Adrenal gland (tissue), 9 donors: ENCODE measurements at regions not wholly inside any gene's neighbourhood (a gene's known extent, or its start where the extent isn't known, plus 50 kb on each side); places are given as distances from the start of the nearest gene placed in this dataset.

Experiments used
- DNase-seq, 7 donors: peaks; one replicate each; pipeline ENCODE4 v3.0.0-alpha.2; 2019 to 2020
- H3K27ac ChIP-seq, 5 donors: fragments of 200-600 bp; sonication (generic) in 4 of 5; 1 replicate in 3 of 5; 2 replicates in 2 of 5; pipeline versions ENCODE4 v1.5.1 to v1.8.0; 2016 to 2020; ENCODE audit warnings: mild to moderate bottlenecking in 1 of 5
- H3K27me3 ChIP-seq: fragments of 200-600 bp; 2 replicates; pipeline ENCODE4 v1.8.0; 2021
- H3K36me3 ChIP-seq, 2 donors: fragments of 200-600 bp; replicated peaks in 1 of 2; 1 replicate in 1 of 2; 2 replicates in 1 of 2; pipeline versions ENCODE4 v1.5.1 to v1.8.0; 2018 to 2022
- H3K4me1 ChIP-seq, 2 donors: fragments of 200-600 bp; replicated peaks in 1 of 2; 1 replicate in 1 of 2; 2 replicates in 1 of 2; pipeline versions ENCODE4 v1.5.1 to v1.8.0; 2018 to 2021
- H3K4me3 ChIP-seq, 4 donors: fragments of 200-600 bp; sonication (generic) in 3 of 4; one replicate each; pipeline ENCODE4 v1.5.1; 2016 to 2018
- H3K9me3 ChIP-seq, 3 donors: fragments of 200-600 bp; sonication (generic) in 1 of 3; replicated peaks in 1 of 3; 1 replicate in 2 of 3; 2 replicates in 1 of 3; pipeline versions ENCODE4 v1.5.1 to v1.8.0; 2016 to 2021
- POLR2A ChIP-seq, 2 donors: fragments of 450-650 bp; IDR thresholded peaks; one replicate each; pipeline ENCODE4 v1.6.1; 2017; ENCODE audit warnings: antibody characterized with exemption in 2 of 2, mild to moderate bottlenecking in 2 of 2, moderate library complexity in 1 of 2
- WGBS, 4 donors: extraction: QIAGEN DNeasy Blood & Tissue Kit in 2 of 4; methylation state at CpG; one replicate each; pipeline versions ENCODE4 v1.1.5 to v1.1.7; 2013 to 2017; 5-methylcytosine and 5-hydroxymethylcytosine counted together
- intact Hi-C, 2 donors: fragments of 100-400 bp; cut with DNase I; formaldehyde crosslinking; loops; one replicate each; pipeline versions ENCODE4 v1.14.1 to v1.15.0; 2022 to 2023
- TF ChIP-seq, protein P1 (sequence below), 6 experiments: fragments of 450-650 bp in 4 of 6; fragments of 200-600 bp in 2 of 6; sonication (generic) in 1 of 6; IDR thresholded peaks; 1 replicate in 5 of 6; 2 replicates in 1 of 6; pipeline versions ENCODE4 v1.5.1 to v1.8.0; 2016 to 2021; ENCODE audit warnings: antibody characterized with exemption in 6 of 6, mild to moderate bottlenecking in 2 of 6, moderate library complexity in 1 of 6
- donor health status: healthy with polysubstance abuse.
- donor health status: Bipolar disorder and iron deficiency.
- donor health status: DM: yes; HTN: yes; CAD: no.
- donor health status: DM: no; HTN: no; CAD: no.
- donor health status: DM: no; HTN: no; CAD: no.

DNA sequence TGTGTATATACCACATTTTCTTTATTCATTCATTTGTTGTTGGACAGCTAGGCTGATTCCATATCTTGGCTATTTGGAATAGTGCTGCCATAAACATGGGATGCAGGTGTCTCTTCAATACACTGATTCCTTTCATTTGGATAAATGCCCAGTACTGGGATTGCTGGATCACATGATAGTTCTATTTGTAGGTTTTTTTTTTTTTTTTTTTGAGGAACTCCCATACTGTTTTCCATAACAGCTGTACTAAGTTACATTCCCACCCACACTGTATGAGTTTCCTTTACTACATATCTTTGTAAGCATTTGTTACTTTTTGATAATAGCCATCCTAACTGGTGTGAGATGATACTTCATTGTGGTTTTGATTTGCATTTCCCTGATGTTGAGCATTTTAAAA, 437.7 kb downstream of the DIPK2A start:
- Histone ChIP-seq H3K27ac (no peak overlapping the region), H3K4me1 (no peaks in the 10 kb centered on the region), H3K9me3 (no peaks in the 10 kb centered on the region), H3K36me3 (no peaks in the 10 kb centered on the region), H3K27me3 (no peaks in the 10 kb centered on the region), H3K4me3 (no peak overlapping the region)
- DNase-seq = no peak
- TF ChIP-seq, protein P1, sequence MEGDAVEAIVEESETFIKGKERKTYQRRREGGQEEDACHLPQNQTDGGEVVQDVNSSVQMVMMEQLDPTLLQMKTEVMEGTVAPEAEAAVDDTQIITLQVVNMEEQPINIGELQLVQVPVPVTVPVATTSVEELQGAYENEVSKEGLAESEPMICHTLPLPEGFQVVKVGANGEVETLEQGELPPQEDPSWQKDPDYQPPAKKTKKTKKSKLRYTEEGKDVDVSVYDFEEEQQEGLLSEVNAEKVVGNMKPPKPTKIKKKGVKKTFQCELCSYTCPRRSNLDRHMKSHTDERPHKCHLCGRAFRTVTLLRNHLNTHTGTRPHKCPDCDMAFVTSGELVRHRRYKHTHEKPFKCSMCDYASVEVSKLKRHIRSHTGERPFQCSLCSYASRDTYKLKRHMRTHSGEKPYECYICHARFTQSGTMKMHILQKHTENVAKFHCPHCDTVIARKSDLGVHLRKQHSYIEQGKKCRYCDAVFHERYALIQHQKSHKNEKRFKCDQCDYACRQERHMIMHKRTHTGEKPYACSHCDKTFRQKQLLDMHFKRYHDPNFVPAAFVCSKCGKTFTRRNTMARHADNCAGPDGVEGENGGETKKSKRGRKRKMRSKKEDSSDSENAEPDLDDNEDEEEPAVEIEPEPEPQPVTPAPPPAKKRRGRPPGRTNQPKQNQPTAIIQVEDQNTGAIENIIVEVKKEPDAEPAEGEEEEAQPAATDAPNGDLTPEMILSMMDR (IDR thresholded peaks at IDR 0.05) = no peak
- no peak for TF ChIP-seq POLR2A (IDR thresholded peaks at IDR 0.05)
- intact Hi-C loops = no loop called here

DNA sequence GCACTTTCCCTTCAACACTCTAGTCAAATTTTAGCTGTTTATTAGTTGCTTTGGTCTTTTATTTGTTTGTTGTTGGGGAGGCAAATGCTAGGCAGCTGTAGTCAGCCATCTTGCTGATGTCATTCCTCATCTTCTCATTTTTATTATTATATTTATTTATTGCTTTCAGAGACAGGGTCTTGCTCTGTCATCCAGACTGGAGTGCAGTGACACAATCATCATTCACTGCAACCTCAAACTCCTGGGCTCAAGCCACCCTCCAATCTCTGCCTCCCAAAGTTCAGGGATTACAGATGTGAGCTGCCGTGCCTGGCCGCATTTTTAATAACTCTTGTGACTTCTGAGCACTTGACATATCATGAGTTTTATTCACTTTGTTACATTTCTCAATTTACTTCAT, 441.4 kb downstream of the DIPK2A start:
- Histone ChIP-seq H3K9me3 (no peaks in the 10 kb centered on the region), H3K4me1 (no peaks in the 10 kb centered on the region), H3K36me3 (no peaks in the 10 kb centered on the region), H3K4me3 (no peak overlapping the region), H3K27ac (no peak overlapping the region), H3K27me3 (no peaks in the 10 kb centered on the region)
- DNase-seq = no peak
- intact Hi-C loops = no loop called here
- 89 to 98% (median 91%) methylated on average over 2 of the region's 2 CpGs for WGBS, 4 donors
- TF ChIP-seq, protein P1 (IDR thresholded peaks at IDR 0.05) = no peak
- no peak for TF ChIP-seq POLR2A (IDR thresholded peaks at IDR 0.05)

DNA sequence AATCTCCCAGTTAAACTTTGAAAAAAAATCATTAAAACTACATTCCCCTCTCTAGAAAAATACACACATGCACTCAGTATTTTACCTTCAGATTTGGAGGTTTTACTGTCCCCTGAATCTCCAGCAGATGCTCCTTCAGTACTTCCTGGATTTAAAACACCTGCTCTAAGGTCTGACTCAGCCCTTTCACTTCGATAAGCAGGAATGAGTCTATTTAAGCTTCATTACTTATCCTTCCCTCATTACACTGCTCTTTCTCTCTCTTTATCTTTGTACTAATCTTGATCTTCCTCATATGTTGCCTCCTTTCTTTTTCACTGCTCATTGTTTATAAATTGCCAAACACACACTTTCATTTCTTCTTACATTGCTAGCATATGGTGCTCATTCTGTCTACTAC, 443.9 kb downstream of the DIPK2A start:
- DNase-seq = no peak
- TF ChIP-seq POLR2A (IDR thresholded peaks at IDR 0.05) = no peak
- TF ChIP-seq, protein P1 (IDR thresholded peaks at IDR 0.05) = no peak

DNA sequence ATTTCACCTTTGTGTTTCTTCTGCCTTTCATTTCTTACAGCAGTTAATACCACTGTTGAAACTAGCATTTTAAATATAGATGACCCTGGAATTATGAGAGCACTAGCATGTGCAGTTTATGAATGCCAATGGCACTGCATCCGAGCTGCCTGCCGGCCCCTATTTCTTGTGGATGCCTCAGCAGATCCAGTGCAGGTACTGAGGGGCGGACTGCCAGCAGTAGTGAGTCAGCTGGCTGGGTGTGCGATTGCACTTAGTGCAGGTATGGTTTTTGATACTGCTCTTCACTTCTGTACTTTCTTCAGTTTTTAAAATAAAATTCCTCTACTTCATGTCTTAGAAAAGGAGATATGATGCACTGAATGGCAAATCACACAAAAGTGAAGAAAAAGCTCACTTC, 453.0 kb downstream of the DIPK2A start:
- Histone ChIP-seq H3K4me3 (no peak overlapping the region), H3K9me3 (no peaks in the 10 kb centered on the region), H3K27ac (no peak overlapping the region), H3K27me3 (no peaks in the 10 kb centered on the region), H3K4me1 (no peaks in the 10 kb centered on the region), H3K36me3 (no peaks in the 10 kb centered on the region)
- TF ChIP-seq POLR2A (IDR thresholded peaks at IDR 0.05) = no peak
- TF ChIP-seq, protein P1 (IDR thresholded peaks at IDR 0.05) = no peak
- WGBS, 4 donors = 76 to 86% (median 84%) methylated on average over 4 of the region's 4 CpGs
- no peak for DNase-seq
- intact Hi-C loops = no loop called here

More for the DNA sequence above, 443.9 kb downstream of the DIPK2A start:
- Histone ChIP-seq H3K4me1 (no peaks in the 10 kb centered on the region), H3K36me3 (no peaks in the 10 kb centered on the region), H3K27ac (no peak overlapping the region), H3K9me3 (no peaks in the 10 kb centered on the region), H3K4me3 (no peak overlapping the region), H3K27me3 (no peaks in the 10 kb centered on the region)
- intact Hi-C loops = no loop called here
- WGBS, 4 donors = 28 to 65% (median 42%) methylated on average over 1 of the region's 1 CpG
